NCI-H446 (cell line): ENCODE measurements at regions not wholly inside any gene's neighbourhood (a gene's known extent, or its start where the extent isn't known, plus 50 kb on each side); places are given as distances from the start of the nearest gene placed in this dataset.

Experiments
- DNase-seq, 2 experiments: peaks; one replicate each; lab custom pipeline; 2025; lab: John Stamatoyannopoulos, UW

- DNase-seq, result no peak
These were observed 414.9 kb downstream of the CDH2 start for GRCh38 chr18:27762054-27762453.

GRCh38 chr18:27752944-27753343 lies 424.0 kb downstream of the CDH2 start:
- no peak for DNase-seq

GRCh38 chr18:27750923-27751322 lies 426.0 kb downstream of the CDH2 start:
- DNase-seq, result no peak

- DNase-seq, result peak; percentile 9 to 57
These were observed 426.9 kb downstream of the CDH2 start for GRCh38 chr18:27750014-27750413.

- no peak for DNase-seq
These were observed 427.7 kb downstream of the CDH2 start for GRCh38 chr18:27749194-27749593.

GRCh38 chr18:27746241-27746640 lies 430.7 kb downstream of the CDH2 start:
- no peak for DNase-seq

- DNase-seq, result no peak
These were observed 441.8 kb downstream of the CDH2 start for GRCh38 chr18:27735117-27735516.

GRCh38 chr18:27731211-27731610 lies 445.7 kb downstream of the CDH2 start:
- no peak for DNase-seq

- no peak for DNase-seq
These were observed 448.3 kb downstream of the CDH2 start for GRCh38 chr18:27728659-27729058.

GRCh38 chr18:27724362-27724761 lies 452.6 kb downstream of the CDH2 start:
- DNase-seq, result no peak

- DNase-seq, result no peak
These were observed 453.8 kb downstream of the CDH2 start for GRCh38 chr18:27723168-27723567.

- DNase-seq, result no peak
These were observed 457.2 kb downstream of the CDH2 start for GRCh38 chr18:27719680-27720079.

- no peak for DNase-seq
These were observed 459.1 kb downstream of the CDH2 start for GRCh38 chr18:27717816-27718215.

- no peak for DNase-seq
These were observed 459.7 kb downstream of the CDH2 start for GRCh38 chr18:27717250-27717649.

GRCh38 chr18:27715751-27716150 lies 461.2 kb downstream of the CDH2 start:
- no peak for DNase-seq

- DNase-seq, result peak in 1 of 2 experiments; percentile 7
These were observed 463.2 kb downstream of the CDH2 start for GRCh38 chr18:27713738-27714095.

GRCh38 chr18:27713037-27713737 lies 463.7 kb downstream of the CDH2 start:
- DNase-seq, result no peak

GRCh38 chr18:27712066-27712465 lies 464.9 kb downstream of the CDH2 start:
- DNase-seq, result no peak

- DNase-seq, result no peak
These were observed 465.5 kb downstream of the CDH2 start for GRCh38 chr18:27711382-27711781.

- DNase-seq, result no peak
These were observed 467.6 kb downstream of the CDH2 start for GRCh38 chr18:27709344-27709743.

GRCh38 chr18:27707201-27707600 lies 469.7 kb downstream of the CDH2 start:
- no peak for DNase-seq

- DNase-seq, result no peak
These were observed 472.1 kb downstream of the CDH2 start for GRCh38 chr18:27704736-27705361.

- no peak for DNase-seq
These were observed 477.8 kb downstream of the CDH2 start for GRCh38 chr18:27699137-27699536.

GRCh38 chr18:27696148-27696547 lies 480.8 kb downstream of the CDH2 start:
- no peak for DNase-seq
